Stomach (tissue), 4 donors: ENCODE measurements at regions not wholly inside any gene's neighbourhood (a gene's known extent, or its start where the extent isn't known, plus 50 kb on each side); places are given as distances from the start of the nearest gene placed in this dataset.

ENCODE experiments used
- EP300 ChIP-seq: sonication (generic); formaldehyde crosslinking; IDR thresholded peaks from one replicate; pipeline ENCODE4 v1.6.1; 2017; ENCODE audit warnings: antibody characterized with exemption
- POLR2A ChIP-seq, 4 donors: fragments of 450-650 bp; IDR thresholded peaks; one replicate each; pipeline ENCODE4 v1.6.1; 2016; ENCODE audit warnings: antibody characterized with exemption in 4 of 4, control low read depth in 2 of 4, mild to moderate bottlenecking in 1 of 4, moderate library complexity in 1 of 4
- POLR2AphosphoS5 ChIP-seq, 3 donors: sonication (generic); formaldehyde crosslinking; IDR thresholded peaks; one replicate each; pipeline ENCODE4 v1.6.1; 2016; ENCODE audit warnings: antibody characterized with exemption in 3 of 3
- TF ChIP-seq, protein P1 (sequence below), 7 experiments: fragments of 450-650 bp in 4 of 7; fragments of 200-600 bp in 3 of 7; sonication (generic) in 3 of 7; IDR thresholded peaks; one replicate each; pipeline ENCODE4 v1.5.1; 2016 to 2019; ENCODE audit warnings: antibody characterized with exemption in 7 of 7, control low read depth in 2 of 7, mild to moderate bottlenecking in 1 of 7

DNA sequence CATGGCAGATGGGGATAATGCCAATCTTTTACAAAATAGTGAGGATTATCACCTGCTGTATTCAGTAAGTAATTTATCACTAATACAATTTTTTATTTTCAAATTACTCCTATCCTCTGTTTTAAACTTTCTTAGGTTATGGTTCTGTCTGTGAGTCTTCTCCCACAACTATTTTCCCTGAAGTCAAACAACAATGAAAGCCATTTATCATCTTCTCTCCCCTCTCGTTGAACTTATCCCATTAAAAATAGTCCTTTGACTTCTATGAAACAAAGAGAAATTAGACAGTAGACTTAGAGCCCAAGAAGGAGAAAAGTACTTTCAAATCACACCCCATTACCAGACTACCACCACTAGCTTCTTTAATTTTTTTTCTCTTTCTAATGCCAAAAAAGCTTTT lies 147.7 kb downstream of the SIM1 start:
- TF ChIP-seq, protein P1, sequence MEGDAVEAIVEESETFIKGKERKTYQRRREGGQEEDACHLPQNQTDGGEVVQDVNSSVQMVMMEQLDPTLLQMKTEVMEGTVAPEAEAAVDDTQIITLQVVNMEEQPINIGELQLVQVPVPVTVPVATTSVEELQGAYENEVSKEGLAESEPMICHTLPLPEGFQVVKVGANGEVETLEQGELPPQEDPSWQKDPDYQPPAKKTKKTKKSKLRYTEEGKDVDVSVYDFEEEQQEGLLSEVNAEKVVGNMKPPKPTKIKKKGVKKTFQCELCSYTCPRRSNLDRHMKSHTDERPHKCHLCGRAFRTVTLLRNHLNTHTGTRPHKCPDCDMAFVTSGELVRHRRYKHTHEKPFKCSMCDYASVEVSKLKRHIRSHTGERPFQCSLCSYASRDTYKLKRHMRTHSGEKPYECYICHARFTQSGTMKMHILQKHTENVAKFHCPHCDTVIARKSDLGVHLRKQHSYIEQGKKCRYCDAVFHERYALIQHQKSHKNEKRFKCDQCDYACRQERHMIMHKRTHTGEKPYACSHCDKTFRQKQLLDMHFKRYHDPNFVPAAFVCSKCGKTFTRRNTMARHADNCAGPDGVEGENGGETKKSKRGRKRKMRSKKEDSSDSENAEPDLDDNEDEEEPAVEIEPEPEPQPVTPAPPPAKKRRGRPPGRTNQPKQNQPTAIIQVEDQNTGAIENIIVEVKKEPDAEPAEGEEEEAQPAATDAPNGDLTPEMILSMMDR (IDR thresholded peaks at IDR 0.05) = no peak
- no peak for TF ChIP-seq EP300
- no peak for TF ChIP-seq POLR2A (IDR thresholded peaks at IDR 0.05)
- TF ChIP-seq POLR2AphosphoS5 (IDR thresholded peaks at IDR 0.05) = no peak
